KMS-11 (cell line): ENCODE measurements at regions not wholly inside any gene's neighbourhood (a gene's known extent, or its start where the extent isn't known, plus 50 kb on each side); places are given as distances from the start of the nearest gene placed in this dataset.
"Not testable (repeated sequence)": the region's sequence is repeated elsewhere in the genome, so short reads cannot be mapped to it uniquely, and the experiment has no call there.

Source experiments
- H2AFZ ChIP-seq: fragments of 200-600 bp; sonication (generic); 2 replicates; pipeline ENCODE4 v1.6.1; 2016; ENCODE audit warnings: antibody characterized with exemption, mixed run types, low read depth
- H3K27ac ChIP-seq: fragments of 200-600 bp; sonication (generic); 2 replicates; pipeline ENCODE4 v1.6.1; 2016; ENCODE audit warnings: mild to moderate bottlenecking, mixed run types
- H3K27me3 ChIP-seq: fragments of 200-600 bp; sonication (generic); 2 replicates; pipeline ENCODE4 v1.6.1; 2017; ENCODE audit warnings: mild to moderate bottlenecking, low read depth, mixed run types, moderate library complexity; ENCODE audit not compliant: insufficient read depth
- H3K36me3 ChIP-seq: fragments of 200-600 bp; sonication (generic); 2 replicates; pipeline ENCODE4 v1.6.1; 2017; ENCODE audit warnings: mild to moderate bottlenecking, mixed run types; ENCODE audit not compliant: insufficient read depth
- H3K4me1 ChIP-seq: fragments of 200-600 bp; sonication (generic); 2 replicates; pipeline ENCODE4 v1.6.1; 2016; ENCODE audit warnings: mild to moderate bottlenecking, low read depth, mixed run types; ENCODE audit not compliant: poor library complexity, severe bottlenecking
- H3K4me2 ChIP-seq: fragments of 200-600 bp; sonication (generic); 2 replicates; pipeline ENCODE4 v1.7.0; 2016; ENCODE audit warnings: mild to moderate bottlenecking, mixed run types
- H3K4me3 ChIP-seq: fragments of 200-600 bp; sonication (generic); IDR thresholded peaks from 2 replicates; pipeline ENCODE4 v1.6.1; 2017; ENCODE audit warnings: low read depth, low read length, mixed read lengths; ENCODE audit not compliant: insufficient read depth
- H3K79me2 ChIP-seq: fragments of 200-600 bp; sonication (generic); 2 replicates; pipeline ENCODE4 v1.6.1; 2016; ENCODE audit warnings: low read depth, mixed run types; ENCODE audit not compliant: insufficient read depth
- H3K9ac ChIP-seq: fragments of 200-600 bp; sonication (generic); 2 replicates; pipeline ENCODE4 v1.6.1; 2016; ENCODE audit warnings: mild to moderate bottlenecking, mixed run types
- H4K20me1 ChIP-seq: fragments of 200-600 bp; sonication (generic); 2 replicates; pipeline ENCODE4 v1.6.1; 2016; ENCODE audit warnings: mild to moderate bottlenecking, mixed run types; ENCODE audit not compliant: insufficient read depth
- CTCF ChIP-seq: fragments of 200-600 bp; sonication (generic); conservative IDR thresholded peaks from 2 replicates; pipeline ENCODE4 v1.6.1; 2017; ENCODE audit warnings: low read depth, mild to moderate bottlenecking, antibody characterized with exemption, low read length, moderate library complexity, mixed read lengths

DNA sequence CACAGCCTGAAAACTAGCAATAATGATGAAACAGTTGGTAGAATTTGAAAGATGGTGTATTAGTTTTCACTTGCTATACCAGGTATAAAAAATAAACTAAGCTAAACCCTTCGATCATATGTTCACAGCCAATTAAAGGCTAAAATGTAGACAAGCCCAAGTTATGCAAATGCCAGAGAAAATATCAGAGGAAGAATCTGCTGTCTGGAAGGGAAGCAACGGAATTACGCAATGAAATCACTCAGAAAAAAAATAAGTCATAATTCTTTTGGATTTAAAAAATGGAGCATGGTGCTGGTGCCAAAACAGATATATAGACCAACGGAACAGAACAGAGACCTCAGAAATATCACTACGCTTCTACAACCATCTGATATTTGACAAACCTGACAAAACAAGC lies 108.3 kb downstream of the ARL4C start:
- no peaks in the 10 kb centered on the region for H3K36me3 ChIP-seq
- no peak overlapping the region for H3K27ac ChIP-seq
- H3K4me3 ChIP-seq, result no peak overlapping the region
- no peaks in the 10 kb centered on the region for H3K79me2 ChIP-seq
- TF ChIP-seq CTCF, result no peak
- no peaks in the 10 kb centered on the region for H3K4me1 ChIP-seq
- no peaks in the 10 kb centered on the region for H3K27me3 ChIP-seq
- no peaks in the 10 kb centered on the region for H4K20me1 ChIP-seq
- H2AFZ ChIP-seq, result no peak overlapping the region
- no peak overlapping the region for H3K9ac ChIP-seq
- H3K4me2 ChIP-seq, result no peak overlapping the region

GRCh38 chr2:234386971-234387370 lies 109.9 kb downstream of the ARL4C start:
- H3K4me2 ChIP-seq, result no peak overlapping the region
- H3K36me3 ChIP-seq, result no peaks in the 10 kb centered on the region
- H4K20me1 ChIP-seq, result no peaks in the 10 kb centered on the region
- H3K9ac ChIP-seq, result no peak overlapping the region
- no peaks in the 10 kb centered on the region for H3K27me3 ChIP-seq
- no peaks in the 10 kb centered on the region for H3K79me2 ChIP-seq
- H3K4me1 ChIP-seq, result no peaks in the 10 kb centered on the region
- no peak overlapping the region for H3K27ac ChIP-seq
- no peak for TF ChIP-seq CTCF
- no peak overlapping the region for H3K4me3 ChIP-seq
- no peak overlapping the region for H2AFZ ChIP-seq

DNA sequence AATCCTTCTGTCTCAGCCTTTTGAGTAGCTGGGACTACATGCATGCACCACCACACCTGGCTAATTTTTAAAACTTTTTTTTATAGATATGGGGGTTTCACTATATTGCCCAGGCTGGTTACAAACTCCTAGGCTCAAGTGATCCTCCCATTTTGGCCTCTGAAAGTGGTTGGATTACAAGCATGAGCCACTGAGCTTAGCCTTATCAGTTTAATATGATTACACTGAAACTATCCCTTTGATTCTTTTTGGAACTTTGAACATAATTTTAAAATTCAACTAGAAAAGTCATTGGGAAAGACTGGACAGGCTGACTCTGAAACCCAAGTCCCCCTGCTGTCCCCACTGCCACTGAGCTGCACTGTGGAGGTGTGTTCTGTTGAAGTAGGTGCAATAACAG lies 114.8 kb downstream of the ARL4C start:
- Histone ChIP-seq H3K4me1 (no peaks in the 10 kb centered on the region), H3K4me2 (no peak overlapping the region), H4K20me1 (no peaks in the 10 kb centered on the region), H3K27me3 (no peaks in the 10 kb centered on the region), H3K4me3 (no peak overlapping the region), H3K27ac (no peak overlapping the region), H3K9ac (no peak overlapping the region), H3K36me3 (no peaks in the 10 kb centered on the region), H3K79me2 (no peaks in the 10 kb centered on the region), H2AFZ (no peak overlapping the region)
- no peak for TF ChIP-seq CTCF

- H3K4me1 ChIP-seq, H3K79me2 ChIP-seq, H3K36me3 ChIP-seq, H3K4me3 ChIP-seq, H3K27ac ChIP-seq, H3K4me2 ChIP-seq, H2AFZ ChIP-seq, H4K20me1 ChIP-seq, H3K9ac ChIP-seq, H3K27me3 ChIP-seq: not testable (repeated sequence)
Observed at GRCh38 chr2:234378958-234379357, 117.9 kb downstream of the ARL4C start.

- Histone ChIP-seq H3K27ac (no peak overlapping the region), H3K27me3 (no peaks in the 10 kb centered on the region), H3K36me3 (no peaks in the 10 kb centered on the region), H3K4me1 (no peaks in the 10 kb centered on the region), H3K4me3 (no peak overlapping the region), H3K79me2 (no peaks in the 10 kb centered on the region), H3K4me2 (no peak overlapping the region), H4K20me1 (no peaks in the 10 kb centered on the region), H3K9ac (no peak overlapping the region), H2AFZ (no peak overlapping the region)
- no peak for TF ChIP-seq CTCF
Observed at GRCh38 chr2:234378440-234378839, 118.4 kb downstream of the ARL4C start.
